Daoy (cell line): ENCODE measurements at regions not wholly inside any gene's neighbourhood (a gene's known extent, or its start where the extent isn't known, plus 50 kb on each side); places are given as distances from the start of the nearest gene placed in this dataset.

ENCODE experiments used
- DNase-seq: peaks from one replicate; pipeline ENCODE4 v3.0.0-alpha.2; 2015; ENCODE audit warnings: low read depth

- no peak for DNase-seq
Measured at GRCh38 chr2:22485486-22485885, 899.5 kb upstream of the KLHL29 start.

- no peak for DNase-seq
Measured at GRCh38 chr2:22486343-22486742, 898.6 kb upstream of the KLHL29 start.

- no peak for DNase-seq
Measured at GRCh38 chr2:22487036-22487435, 897.9 kb upstream of the KLHL29 start.

- DNase-seq: no peak
Measured at GRCh38 chr2:22487541-22487940, 897.4 kb upstream of the KLHL29 start.

- no peak for DNase-seq
Measured at GRCh38 chr2:22491442-22491841, 893.5 kb upstream of the KLHL29 start.

- DNase-seq: no peak
Measured at GRCh38 chr2:22494156-22494555, 890.8 kb upstream of the KLHL29 start.

- DNase-seq: no peak
Measured at GRCh38 chr2:22497064-22497463, 887.9 kb upstream of the KLHL29 start.

- no peak for DNase-seq
Measured at GRCh38 chr2:22497789-22498188, 887.2 kb upstream of the KLHL29 start.

GRCh38 chr2:22499082-22499839 is 885.7 kb upstream of the KLHL29 start:
- DNase-seq: no peak

- no peak for DNase-seq
Measured at GRCh38 chr2:22500555-22500935, 884.4 kb upstream of the KLHL29 start.

- DNase-seq: no peak
Measured at GRCh38 chr2:22501851-22502250, 883.1 kb upstream of the KLHL29 start.

- no peak for DNase-seq
Measured at GRCh38 chr2:22513563-22513962, 871.4 kb upstream of the KLHL29 start.

GRCh38 chr2:22517141-22517540 is 867.8 kb upstream of the KLHL29 start:
- no peak for DNase-seq

- no peak for DNase-seq
Measured at GRCh38 chr2:22518641-22519040, 866.3 kb upstream of the KLHL29 start.

- no peak for DNase-seq
Measured at GRCh38 chr2:22520369-22521288, 864.4 kb upstream of the KLHL29 start.

GRCh38 chr2:22521620-22522019 is 863.4 kb upstream of the KLHL29 start:
- DNase-seq: no peak

GRCh38 chr2:22525681-22526080 is 859.3 kb upstream of the KLHL29 start:
- DNase-seq: no peak

- DNase-seq: no peak
Measured at GRCh38 chr2:22530131-22530530, 854.8 kb upstream of the KLHL29 start.

- DNase-seq: no peak
Measured at GRCh38 chr2:22536133-22536532, 848.8 kb upstream of the KLHL29 start.

- DNase-seq: no peak
Measured at GRCh38 chr2:22554453-22554852, 830.5 kb upstream of the KLHL29 start.

GRCh38 chr2:22557406-22557805 is 827.6 kb upstream of the KLHL29 start:
- DNase-seq: no peak

- DNase-seq: no peak
Measured at GRCh38 chr2:22560021-22560420, 825.0 kb upstream of the KLHL29 start.

GRCh38 chr2:22579341-22579740 is 805.6 kb upstream of the KLHL29 start:
- no peak for DNase-seq
